HG03442 (cell line): ENCODE measurements at regions not wholly inside any gene's neighbourhood (a gene's known extent, or its start where the extent isn't known, plus 50 kb on each side); places are given as distances from the start of the nearest gene placed in this dataset.

Source experiments
- ATAC-seq: cut with Tn5 transposase; IDR thresholded peaks from one replicate; pipeline ENCODE4 v1.9.1; 2021; ENCODE audit warnings: mild to moderate bottlenecking, moderate library complexity; ENCODE audit not compliant: unreplicated experiment

DNA sequence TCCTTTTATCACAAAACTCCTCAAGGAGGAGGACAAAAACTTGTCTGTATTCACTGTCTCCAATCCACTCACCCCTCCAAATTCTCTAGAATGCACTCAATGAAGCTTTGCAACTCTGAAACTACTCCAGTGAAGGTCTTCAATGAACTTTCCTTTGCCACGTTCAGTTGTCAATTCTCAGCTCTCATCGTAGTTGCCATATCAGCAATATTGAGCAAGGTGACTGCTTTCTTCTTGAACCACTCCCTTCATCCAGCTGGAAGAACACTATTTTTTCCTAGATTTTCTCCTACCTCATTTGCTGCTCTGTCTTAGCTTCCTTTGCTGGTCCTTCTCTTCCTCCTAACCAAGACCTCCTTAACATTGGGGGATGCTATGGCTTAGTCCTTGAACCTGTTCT lies 191.8 kb downstream of the KDR start:
- no peak for ATAC-seq

DNA sequence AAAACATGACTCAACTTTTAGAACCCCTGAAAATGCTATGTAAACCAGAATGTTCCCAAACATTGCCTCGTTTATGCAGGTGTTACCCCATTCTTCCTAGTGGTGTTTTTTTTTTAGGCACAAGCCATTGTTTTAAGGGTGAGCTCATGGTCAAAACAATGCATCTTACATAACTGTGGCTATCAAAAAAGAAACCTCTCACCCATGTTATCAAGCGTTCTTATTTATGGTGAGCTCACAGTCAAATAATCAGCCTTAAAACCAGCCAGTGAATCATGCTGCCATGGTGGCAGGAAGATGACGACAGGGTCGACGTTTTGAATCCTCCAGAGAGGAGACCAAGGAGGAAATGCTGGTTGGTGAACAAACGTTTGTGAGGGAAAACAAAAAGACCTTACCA lies 195.2 kb downstream of the KDR start:
- no peak for ATAC-seq

DNA sequence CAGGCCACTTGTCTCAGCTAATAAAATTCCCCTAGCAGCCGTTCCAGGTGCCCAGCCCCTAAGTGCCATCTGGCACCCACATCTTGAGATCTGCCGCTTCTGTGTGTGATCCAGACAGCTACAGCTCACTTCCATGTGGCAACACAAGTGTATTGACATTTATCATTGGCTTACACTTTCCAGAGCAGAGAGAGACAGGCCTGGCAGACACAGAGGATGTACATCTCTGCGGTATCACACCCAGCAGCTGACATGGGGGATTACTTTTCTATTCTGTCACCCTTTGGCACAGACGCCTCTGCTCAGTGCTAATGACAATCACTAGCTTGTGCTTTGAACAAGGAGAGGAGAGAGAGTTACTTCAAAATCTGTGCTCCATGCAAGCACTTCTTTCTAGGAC lies 195.9 kb downstream of the KDR start:
- ATAC-seq: no peak

DNA sequence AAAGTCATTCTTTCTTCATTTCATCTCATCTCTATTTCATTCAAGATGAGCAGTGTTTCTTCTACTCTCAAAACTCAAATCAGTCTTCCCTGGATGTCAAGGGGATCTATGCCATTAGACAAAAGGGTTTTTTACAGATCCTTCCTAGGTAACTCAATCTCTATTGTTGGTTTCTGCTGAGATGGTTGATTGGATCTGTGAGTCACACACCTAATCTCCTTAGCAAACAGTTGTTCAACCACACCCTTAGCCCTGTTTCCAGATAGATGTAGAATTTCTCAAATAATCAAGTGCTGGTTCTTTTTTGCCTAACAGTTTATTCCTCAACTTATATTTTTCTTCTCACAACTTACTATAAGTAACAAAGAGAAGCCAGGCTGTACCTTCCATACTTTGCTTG lies 200.5 kb downstream of the KDR start:
- ATAC-seq: no peak

DNA sequence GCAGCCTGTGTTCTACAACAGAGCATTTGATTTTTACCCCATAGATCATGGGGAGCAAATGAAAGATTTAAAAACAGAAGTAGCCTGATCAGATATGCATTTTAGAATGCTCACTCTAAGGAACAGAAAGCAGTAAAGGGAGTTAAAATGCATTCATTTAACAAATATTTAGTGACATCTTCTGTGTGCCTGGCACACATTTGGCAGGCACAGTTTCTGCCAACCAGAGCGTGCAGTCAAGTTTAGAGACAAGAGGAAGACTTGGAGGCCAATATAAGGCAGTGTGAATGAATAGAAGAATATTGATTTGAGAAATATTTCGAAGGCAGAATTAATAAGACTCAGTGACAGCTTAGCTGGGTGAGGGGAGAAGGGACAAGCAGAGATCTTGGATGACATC lies 210.1 kb downstream of the KDR start:
- no peak for ATAC-seq

DNA sequence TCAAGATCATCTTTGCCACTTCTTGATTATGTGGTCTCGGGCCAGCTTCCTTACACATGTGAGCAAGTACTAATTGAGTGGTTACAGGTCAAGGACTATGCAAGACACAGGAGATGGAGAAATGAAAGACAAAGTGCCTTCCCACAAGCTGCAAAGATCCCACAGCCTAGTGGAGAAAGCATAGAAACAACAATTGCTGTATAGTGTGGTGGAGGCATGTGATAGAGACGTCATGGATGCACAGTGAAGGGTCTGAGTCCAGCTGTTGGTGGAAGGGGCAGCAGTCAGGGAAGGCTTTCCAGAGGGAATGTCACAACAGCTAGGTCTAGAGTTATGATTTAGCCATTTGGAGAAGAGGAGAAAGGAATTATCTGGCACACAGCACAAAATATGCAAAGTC lies 210.6 kb downstream of the KDR start:
- no peak for ATAC-seq

DNA sequence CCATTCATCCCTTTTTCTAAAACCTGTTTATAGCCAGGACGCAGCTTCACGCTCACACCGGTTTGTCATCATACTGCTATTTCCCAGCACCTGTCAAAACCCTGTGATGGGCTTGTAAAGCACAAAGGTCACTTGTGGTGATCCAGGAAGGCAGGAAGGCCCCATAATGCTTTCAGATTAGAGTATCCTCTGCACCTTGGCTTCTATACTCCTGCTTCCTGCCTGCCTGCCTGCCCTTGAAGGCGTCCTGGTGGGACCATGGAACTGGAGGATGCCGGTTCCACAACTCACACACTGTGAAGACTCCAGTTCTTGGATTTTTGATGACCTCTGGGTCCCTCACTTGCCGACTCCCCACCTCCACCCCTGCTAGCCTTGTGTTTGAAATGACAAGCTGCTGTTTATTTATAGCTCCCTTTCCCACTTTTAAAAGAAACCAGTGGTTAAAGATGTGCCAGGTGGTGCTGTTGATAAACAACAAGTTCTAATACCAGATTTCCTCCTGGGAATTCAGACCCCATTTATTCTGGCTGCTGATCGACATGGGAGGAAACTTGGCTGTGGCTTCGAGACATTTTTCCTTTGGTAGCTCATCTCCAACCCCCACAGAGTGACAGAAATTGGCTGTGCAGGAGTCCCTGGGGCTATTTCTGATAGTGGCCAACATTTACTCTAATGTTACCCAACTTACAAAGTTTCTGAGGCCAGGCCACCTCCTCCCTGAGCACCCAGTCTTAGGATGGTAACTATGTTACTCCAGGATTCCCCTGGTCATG lies 211.5 kb downstream of the KDR start:
- no peak for ATAC-seq

DNA sequence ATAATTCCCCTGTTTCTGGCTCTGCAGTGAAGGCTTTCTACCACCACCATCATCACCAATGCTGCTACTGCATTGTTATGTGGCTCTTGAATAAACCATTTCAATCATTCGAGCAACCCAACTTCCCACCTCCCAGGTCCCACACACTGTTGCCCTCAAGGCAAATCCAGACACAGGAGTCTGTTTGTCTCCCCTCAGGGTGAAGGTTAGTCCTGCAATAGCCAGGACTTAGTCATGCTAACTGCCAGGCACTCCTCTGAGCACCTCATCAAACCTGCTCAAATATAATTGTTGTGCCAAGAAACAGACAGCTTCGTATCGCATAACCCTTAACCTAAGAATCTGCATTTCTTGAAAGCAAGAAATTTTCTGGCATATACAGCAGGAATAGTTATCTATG lies 213.2 kb downstream of the KDR start:
- no peak for ATAC-seq

DNA sequence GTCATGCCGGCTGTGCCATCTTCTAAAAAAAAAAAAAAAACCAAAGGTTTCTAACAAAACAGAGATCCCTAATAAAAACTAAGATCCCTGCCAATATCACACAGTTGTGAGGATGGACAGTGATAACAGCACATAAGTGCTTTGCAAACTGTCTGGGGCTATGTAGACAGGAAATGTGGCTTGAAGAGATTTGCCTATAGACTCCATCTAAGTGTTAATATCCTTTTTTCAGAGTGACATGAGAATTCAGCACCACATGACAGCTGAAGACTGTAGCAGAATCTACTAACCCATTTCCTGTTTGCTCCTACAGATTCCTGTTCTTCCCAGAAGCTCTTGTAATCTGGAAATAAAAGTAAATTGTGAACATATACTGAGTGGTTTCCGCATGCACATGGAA lies 215.4 kb downstream of the KDR start:
- ATAC-seq: no peak

DNA sequence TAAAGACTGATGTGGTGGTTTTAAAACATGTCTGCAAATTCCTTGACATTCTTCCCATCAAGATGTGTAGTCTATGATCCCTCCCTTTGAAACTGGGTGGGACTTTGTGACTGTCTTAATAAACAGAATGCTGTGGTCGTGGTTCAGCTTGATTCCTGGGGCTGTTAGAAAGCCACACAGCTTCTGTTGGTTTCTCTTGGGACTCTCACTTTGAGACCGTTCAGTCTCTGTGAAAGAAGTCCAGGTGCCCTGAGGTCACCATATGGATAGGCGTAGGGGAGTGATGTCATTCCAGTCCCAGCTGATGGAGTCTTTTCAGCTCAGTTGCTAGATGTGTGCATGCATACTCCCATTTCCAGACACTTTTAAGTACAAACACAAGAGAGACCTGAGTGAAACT lies 216.6 kb downstream of the KDR start:
- ATAC-seq: no peak

DNA sequence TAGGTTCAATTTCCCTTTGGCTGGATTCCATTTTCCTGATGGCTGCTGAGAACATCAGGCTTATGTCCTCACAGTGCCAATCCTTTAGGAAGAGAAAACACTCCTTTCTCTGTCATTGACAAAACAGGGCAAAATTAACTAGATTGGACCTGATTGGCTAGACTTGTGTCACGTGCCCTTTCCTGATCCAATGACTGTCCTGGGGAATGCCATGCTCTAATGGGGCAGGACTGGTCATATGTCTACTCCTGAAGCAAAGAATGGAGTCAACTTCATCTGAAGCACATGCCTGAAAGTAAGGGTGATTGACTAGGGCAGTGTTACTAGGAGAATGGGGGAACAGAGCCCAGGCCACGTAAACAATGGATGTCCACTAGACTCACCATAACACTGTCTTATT lies 220.4 kb downstream of the KDR start:
- no peak for ATAC-seq

DNA sequence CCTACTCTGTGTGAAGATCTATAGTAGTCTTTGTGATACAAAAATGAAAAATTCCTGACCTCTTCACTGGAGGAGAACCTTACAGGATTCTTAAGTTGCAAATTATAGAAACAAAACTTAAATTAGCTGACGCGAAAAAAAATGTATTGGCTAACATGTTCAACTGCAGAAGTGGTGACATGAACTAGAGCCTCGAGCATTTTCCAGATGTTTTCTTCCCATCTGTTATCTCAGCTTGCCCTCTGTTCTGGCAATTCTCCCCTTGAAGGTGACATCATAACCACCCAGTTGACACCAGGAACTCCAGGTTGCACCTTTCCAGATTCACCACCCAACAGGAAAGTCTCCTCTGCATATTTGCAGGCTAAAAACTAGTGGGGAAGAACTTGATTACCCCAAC lies 222.4 kb downstream of the KDR start:
- ATAC-seq: no peak

DNA sequence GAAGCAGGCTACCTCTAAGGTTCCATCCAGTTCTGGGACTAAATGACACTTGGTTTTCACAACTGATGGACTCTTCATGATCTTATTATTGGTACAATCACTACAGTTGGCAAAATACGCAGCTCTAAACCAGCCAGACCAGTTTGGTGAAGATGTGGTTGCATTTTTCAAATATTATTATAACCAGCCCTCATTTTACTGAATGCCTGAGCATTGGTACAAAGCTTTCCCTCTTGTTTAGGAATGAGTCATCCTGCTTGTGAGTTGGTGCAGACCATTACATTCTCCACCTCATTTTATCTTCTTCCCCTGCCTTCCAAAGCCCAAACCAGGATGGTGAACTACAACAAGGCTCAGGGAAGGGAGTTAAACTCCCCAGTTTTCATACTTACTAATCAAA lies 223.1 kb downstream of the KDR start:
- ATAC-seq: no peak

DNA sequence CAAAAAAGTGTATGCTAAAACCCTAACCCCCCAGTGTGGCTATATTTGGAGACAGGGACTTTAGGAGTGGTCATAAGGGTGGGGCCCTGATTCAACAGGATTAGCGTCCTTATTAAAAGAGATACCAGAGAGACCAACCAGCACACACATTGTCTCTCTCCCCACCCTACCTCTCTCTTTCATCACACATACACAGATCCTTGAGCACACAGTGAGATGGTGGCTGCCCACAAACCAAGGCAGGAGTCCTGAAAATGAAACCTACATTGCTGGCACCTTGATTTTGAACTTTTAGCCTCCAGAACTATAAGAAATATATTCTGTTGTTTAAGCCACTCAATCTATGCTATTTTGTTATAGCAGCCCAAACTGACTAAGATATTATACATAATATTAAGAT lies 224.2 kb downstream of the KDR start:
- ATAC-seq: no peak

DNA sequence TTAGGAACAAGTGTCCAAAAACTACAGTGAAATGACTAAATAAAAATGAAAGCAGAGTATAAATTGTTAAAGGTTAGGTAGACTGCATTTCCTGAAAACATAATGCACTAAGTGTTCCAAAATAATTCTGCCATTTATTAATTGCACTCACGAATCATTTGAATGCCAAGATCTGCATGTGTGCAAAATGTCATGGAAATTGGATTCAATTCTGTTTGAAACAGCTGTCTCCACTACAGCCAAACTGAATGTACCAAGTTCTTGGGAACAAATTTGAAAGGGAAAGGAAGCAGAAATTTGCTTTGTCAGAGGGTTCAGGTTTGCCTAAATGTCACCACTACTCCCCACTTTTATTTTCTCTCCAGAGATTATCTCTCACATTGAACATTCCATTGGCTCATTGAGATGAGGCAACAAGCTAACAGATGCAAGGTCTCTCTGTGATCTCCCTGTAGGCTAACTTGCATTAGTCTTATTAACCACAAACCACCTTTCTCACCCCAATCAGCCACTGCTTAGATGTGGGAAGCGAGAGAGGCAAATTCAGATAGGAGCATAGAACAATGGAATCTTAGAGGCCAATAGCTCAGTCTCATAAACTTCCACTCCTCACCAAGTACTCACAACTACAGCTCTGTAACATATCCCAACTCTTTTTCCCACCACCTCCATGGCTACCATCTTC lies 226.6 kb downstream of the KDR start:
- ATAC-seq: no peak

DNA sequence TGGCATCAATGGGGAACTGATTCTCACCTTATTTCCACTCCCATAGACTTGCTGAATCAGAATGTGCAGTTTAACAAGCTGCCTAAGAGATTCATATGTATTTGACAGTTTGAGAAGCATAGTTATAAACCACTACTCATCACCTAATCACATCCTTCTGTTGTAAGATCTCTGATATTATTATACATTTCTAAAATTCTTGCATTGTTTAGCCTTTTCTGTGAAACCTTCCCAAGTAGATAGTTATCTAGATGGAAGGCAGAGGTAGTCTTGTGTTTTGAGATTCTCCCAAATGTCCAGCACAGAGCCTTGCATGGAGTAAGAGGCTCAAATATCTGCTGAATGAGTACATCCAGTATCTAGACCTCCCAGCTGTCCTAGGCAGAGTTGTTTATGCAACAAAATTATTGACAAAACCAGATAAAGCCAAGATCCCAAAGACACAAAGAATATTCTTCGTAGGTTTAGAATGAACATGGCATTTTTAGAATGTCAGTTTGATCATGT lies 227.3 kb downstream of the KDR start:
- no peak for ATAC-seq

DNA sequence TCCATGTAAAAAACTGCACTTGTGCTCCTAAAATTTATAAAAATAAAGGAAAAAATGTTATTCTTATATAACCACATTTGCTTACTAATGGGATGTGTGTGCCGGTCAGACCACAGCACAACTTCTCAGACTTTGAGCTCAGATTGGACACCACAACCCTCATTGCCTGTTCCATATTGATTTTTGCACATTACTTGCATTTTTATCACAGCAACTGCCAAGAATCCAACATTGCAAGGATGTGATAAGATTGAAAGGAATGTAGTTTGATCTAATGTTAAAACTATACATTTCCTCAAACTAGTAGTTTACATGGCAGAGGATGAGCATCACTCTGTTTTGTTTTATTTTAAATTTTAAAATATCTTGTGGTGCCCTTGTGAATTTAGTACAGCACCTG lies 227.8 kb downstream of the KDR start:
- no peak for ATAC-seq

DNA sequence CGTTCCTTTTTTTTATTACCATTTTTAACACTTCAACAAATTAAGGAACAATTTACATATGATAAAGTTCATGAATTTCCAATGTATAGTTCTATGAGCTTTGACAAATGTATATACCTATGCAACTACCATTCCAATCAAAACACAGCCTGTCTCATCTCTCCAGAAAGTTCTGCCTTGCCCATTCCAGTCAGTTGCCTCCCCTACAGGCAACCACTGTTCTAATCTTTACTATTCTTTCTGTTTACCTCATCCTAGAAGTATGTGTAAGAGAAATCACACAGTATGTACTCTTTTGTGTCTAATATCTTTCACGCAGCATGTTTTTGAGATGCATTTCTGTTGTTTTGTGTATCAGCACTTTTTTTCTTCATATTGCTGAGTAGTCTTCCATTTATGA lies 224.9 kb downstream of the KIT start:
- ATAC-seq: no peak

DNA sequence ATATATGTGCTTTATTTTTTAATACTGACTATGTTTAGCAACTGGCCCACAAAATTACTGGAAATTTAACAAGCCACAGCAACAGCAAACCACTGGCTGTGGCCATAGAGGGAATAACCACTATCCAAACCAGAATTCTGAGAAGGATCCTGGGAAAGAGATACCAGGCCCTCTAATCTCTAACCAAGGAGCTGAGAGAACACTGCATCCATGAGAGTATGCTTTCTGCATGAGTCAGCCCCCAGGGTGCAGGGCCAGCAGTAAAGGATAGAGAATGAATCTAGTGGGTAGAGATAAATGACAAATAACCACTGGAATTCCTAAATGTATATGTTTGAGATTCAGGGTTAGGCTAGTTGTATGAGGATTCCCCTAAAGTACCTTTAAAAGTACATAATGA lies 221.8 kb downstream of the KIT start:
- no peak for ATAC-seq

DNA sequence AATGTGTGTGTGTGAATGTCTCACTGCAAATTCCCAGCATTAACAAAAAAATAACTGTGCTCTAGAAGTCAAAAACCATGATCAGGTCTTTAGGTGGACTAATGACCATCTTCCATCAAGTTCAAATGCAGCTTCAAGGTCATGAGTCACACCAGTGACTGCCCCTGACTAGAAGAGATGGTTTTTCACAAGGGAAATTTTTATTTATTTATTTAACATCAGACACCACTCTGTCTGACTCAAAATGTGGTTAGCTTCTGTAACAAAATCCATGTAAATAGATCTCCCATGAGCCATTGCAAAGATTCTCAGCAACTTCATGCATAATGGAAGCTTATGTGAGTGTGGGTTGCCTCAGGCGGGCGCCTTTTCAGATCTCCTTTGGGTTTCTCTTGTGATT lies 219.2 kb downstream of the KIT start:
- ATAC-seq: no peak

DNA sequence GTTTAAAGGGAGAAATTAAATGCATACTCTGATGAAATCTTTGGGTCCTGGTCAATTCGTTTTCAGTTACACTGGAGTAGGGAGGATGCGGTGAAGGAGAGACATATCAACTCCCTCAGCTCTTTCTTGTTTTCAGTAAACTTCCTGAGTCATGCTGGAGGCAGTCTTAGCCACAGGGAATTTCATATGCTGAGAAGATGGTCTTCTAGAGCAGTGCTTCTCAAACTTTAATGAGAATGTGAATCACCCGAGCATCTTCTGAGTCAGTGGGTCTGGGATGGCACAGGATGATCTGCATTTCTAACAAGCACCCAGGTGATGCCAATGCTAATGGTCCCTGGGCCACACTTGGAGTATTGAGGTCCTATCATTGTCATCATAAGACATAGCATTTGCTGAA lies 214.5 kb downstream of the KIT start:
- no peak for ATAC-seq

DNA sequence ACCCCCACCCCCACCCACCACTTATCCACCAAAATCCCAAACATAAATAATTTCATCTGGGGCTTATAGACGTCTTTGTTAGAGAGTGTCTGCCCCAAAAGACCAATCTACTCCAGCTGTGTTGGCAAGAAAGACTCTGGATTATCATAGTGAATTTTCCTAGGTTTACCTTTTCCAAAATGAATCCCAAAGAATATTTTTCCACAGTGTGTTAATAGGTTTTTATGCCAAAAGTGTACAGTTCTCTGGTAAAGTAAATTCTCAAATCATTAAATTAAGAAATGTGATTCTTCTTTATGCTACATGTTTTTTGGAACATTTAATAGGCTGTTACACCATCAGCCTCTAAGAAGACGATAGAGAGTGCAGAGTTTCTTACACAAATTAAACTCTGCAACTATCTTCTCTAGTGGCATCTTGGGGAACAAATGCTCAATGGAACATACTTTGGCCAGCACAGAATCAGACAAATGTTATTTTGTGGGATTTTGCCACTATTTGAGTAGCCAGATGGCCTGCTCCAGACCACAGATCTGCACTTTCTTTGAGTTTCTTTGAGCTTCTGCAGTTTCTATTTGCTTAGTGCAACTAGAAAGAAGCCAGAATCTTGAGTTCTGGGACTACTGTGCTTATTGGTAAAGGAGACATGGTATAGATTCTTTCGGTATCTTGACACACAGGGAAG lies 206.0 kb downstream of the KIT start:
- ATAC-seq: no peak
